HPDE6-E6E7 (cell line): ENCODE measurements at regions not wholly inside any gene's neighbourhood (a gene's known extent, or its start where the extent isn't known, plus 50 kb on each side); places are given as distances from the start of the nearest gene placed in this dataset.

ENCODE experiments used
- DNase-seq: peaks from one replicate; pipeline ENCODE4 v3.0.0; 2011; ENCODE audit warnings: missing footprints; ENCODE audit errors: extremely low spot score

- DNase-seq: no peak
Measured at GRCh38 chr10:36381748-36382147, 739.7 kb upstream of the FZD8 start.

GRCh38 chr10:36380538-36380937 lies 738.4 kb upstream of the FZD8 start:
- no peak for DNase-seq

GRCh38 chr10:36375107-36375506 lies 733.0 kb upstream of the FZD8 start:
- DNase-seq: no peak

- DNase-seq: no peak
Measured at GRCh38 chr10:36373424-36374096, 731.5 kb upstream of the FZD8 start.

GRCh38 chr10:36367362-36367761 lies 725.3 kb upstream of the FZD8 start:
- DNase-seq: no peak

- DNase-seq: no peak
Measured at GRCh38 chr10:36366843-36367242, 724.7 kb upstream of the FZD8 start.

GRCh38 chr10:36366065-36366464 lies 724.0 kb upstream of the FZD8 start:
- DNase-seq: no peak

- no peak for DNase-seq
Measured at GRCh38 chr10:36362257-36362656, 720.2 kb upstream of the FZD8 start.

GRCh38 chr10:36358736-36359135 lies 716.6 kb upstream of the FZD8 start:
- no peak for DNase-seq

GRCh38 chr10:36354633-36355032 lies 712.5 kb upstream of the FZD8 start:
- DNase-seq: no peak

- no peak for DNase-seq
Measured at GRCh38 chr10:36351159-36351558, 709.1 kb upstream of the FZD8 start.

- DNase-seq: no peak
Measured at GRCh38 chr10:36349445-36350078, 707.5 kb upstream of the FZD8 start.

GRCh38 chr10:36345807-36346206 lies 703.7 kb upstream of the FZD8 start:
- no peak for DNase-seq

- DNase-seq: no peak
Measured at GRCh38 chr10:36345175-36345533, 703.1 kb upstream of the FZD8 start.

- no peak for DNase-seq
Measured at GRCh38 chr10:36344240-36345174, 702.4 kb upstream of the FZD8 start.

- DNase-seq: no peak
Measured at GRCh38 chr10:36342781-36343180, 700.7 kb upstream of the FZD8 start.

- DNase-seq: no peak
Measured at GRCh38 chr10:36341471-36341870, 699.4 kb upstream of the FZD8 start.

- no peak for DNase-seq
Measured at GRCh38 chr10:36336315-36336714, 694.2 kb upstream of the FZD8 start.

GRCh38 chr10:36333446-36333845 lies 691.4 kb upstream of the FZD8 start:
- DNase-seq: no peak

GRCh38 chr10:36332926-36333325 lies 690.8 kb upstream of the FZD8 start:
- no peak for DNase-seq

GRCh38 chr10:36331121-36331520 lies 689.0 kb upstream of the FZD8 start:
- no peak for DNase-seq

GRCh38 chr10:36325815-36326214 lies 683.7 kb upstream of the FZD8 start:
- no peak for DNase-seq

GRCh38 chr10:36324831-36325230 lies 682.7 kb upstream of the FZD8 start:
- no peak for DNase-seq
